ENCODE measurements at regions not wholly inside any gene's neighbourhood (a gene's known extent, or its start where the extent isn't known, plus 50 kb on each side); places are given as distances from the start of the nearest gene placed in this dataset.

- Mint-ChIP-seq H3K36me3 (ENCODE audit: low read depth) (no peaks in the 10 kb centered on the region), H3K4me3 (no peak overlapping the region), H3K27me3 (ENCODE audit: insufficient read depth) (no peaks in the 10 kb centered on the region), H3K4me1 (ENCODE audit: low read depth) (peaks cover 17% of the 10 kb centered on the region), H3K27ac (no peak overlapping the region), H3K9me3 (no peaks in the 10 kb centered on the region)
- no peak for DNase-seq
- no peak for TF ChIP-seq CTCF (IDR thresholded peaks at IDR 0.05)
Observed at GRCh38 chr6:145275019-145275418, 460.3 kb downstream of the EPM2A start.

- Mint-ChIP-seq H3K27me3 (ENCODE audit: insufficient read depth) (no peaks in the 10 kb centered on the region), H3K4me3 (no peak overlapping the region), H3K9me3 (no peaks in the 10 kb centered on the region; the same call in 1 of the 2 replicates), H3K27ac (no peak overlapping the region), H3K36me3 (ENCODE audit: low read depth) (no peaks in the 10 kb centered on the region), H3K4me1 (ENCODE audit: low read depth) (peaks cover 17% of the 10 kb centered on the region)
- no peak for DNase-seq
- no peak for TF ChIP-seq CTCF (IDR thresholded peaks at IDR 0.05)
Observed at GRCh38 chr6:145275787-145276186, 459.5 kb downstream of the EPM2A start.

GRCh38 chr6:145276756-145277155 is 458.6 kb downstream of the EPM2A start:
- TF ChIP-seq CTCF (IDR thresholded peaks at IDR 0.05), result no peak
- no peak for DNase-seq
- H3K36me3 Mint-ChIP-seq (ENCODE audit: low read depth), result no peaks in the 10 kb centered on the region
- peaks cover 17% of the 10 kb centered on the region for H3K4me1 Mint-ChIP-seq (ENCODE audit: low read depth)
- no peaks in the 10 kb centered on the region for H3K27me3 Mint-ChIP-seq (ENCODE audit: insufficient read depth)
- no peaks in the 10 kb centered on the region; the same call in 1 of the 2 replicates for H3K9me3 Mint-ChIP-seq
- no peak overlapping the region for H3K4me3 Mint-ChIP-seq
- H3K27ac Mint-ChIP-seq, result no peak overlapping the region

GRCh38 chr6:145277358-145278086 is 457.8 kb downstream of the EPM2A start:
- H3K4me3 Mint-ChIP-seq, result no peak overlapping the region
- no peaks in the 10 kb centered on the region for H3K27me3 Mint-ChIP-seq (ENCODE audit: insufficient read depth)
- no peak for DNase-seq
- H3K4me1 Mint-ChIP-seq (ENCODE audit: low read depth), result peaks cover 17% of the 10 kb centered on the region
- no peaks in the 10 kb centered on the region for H3K36me3 Mint-ChIP-seq (ENCODE audit: low read depth)
- no peaks in the 10 kb centered on the region; the same call in 1 of the 2 replicates for H3K9me3 Mint-ChIP-seq
- no peak overlapping the region for H3K27ac Mint-ChIP-seq
- no peak for TF ChIP-seq CTCF (IDR thresholded peaks at IDR 0.05)

GRCh38 chr6:145278163-145278807 is 457.0 kb downstream of the EPM2A start:
- peak; percentile 1 for DNase-seq
- Mint-ChIP-seq H3K4me3 (no peak overlapping the region), H3K27ac (no peak overlapping the region), H3K27me3 (ENCODE audit: insufficient read depth) (no peaks in the 10 kb centered on the region), H3K9me3 (no peaks in the 10 kb centered on the region; the same call in 1 of the 2 replicates), H3K4me1 (ENCODE audit: low read depth) (peaks cover 17% of the 10 kb centered on the region), H3K36me3 (ENCODE audit: low read depth) (no peaks in the 10 kb centered on the region)
- peak; percentile 21; the same call in 1 of the 2 replicates for TF ChIP-seq CTCF (IDR thresholded peaks at IDR 0.05)

All from HFFc6 (cell line).